Naive thymus-derived CD4-positive, alpha-beta T cell (primary cell): ENCODE measurements at regions not wholly inside any gene's neighbourhood (a gene's known extent, or its start where the extent isn't known, plus 50 kb on each side); places are given as distances from the start of the nearest gene placed in this dataset.

Experiments used
- ATAC-seq: fragments of 150-1000 bp; cut with Tn5 transposase; 2 replicates; pipeline ENCODE4 v1.10.0; 2021; ENCODE audit warnings: mild to moderate bottlenecking, moderate library complexity
- CTCF ChIA-PET: fragments of 350-600 bp; sonication (Branson Sonifier 250); formaldehyde crosslinking; loops from one replicate; lab custom pipeline; 2021; ENCODE audit warnings: antibody characterized with exemption; lab: Charles Lee
- POLR2A ChIA-PET: fragments of 350-600 bp; sonication (Branson Sonifier 250); formaldehyde crosslinking; loops from one replicate; lab custom pipeline; 2021; ENCODE audit warnings: antibody characterized with exemption, inconsistent platforms; lab: Charles Lee
- DNase-seq, 9 donors: peaks; one replicate each; pipeline versions ENCODE4 v3.0.0 to v3.0.0-alpha.2; 2020 to 2022; ENCODE audit warnings: mixed read lengths in 1 of 9
- H3K27ac ChIP-seq: one replicate; pipeline ENCODE4 v1.7.0; 2013; ENCODE audit warnings: mild to moderate bottlenecking, low read depth, low read length, moderate library complexity
- H3K27me3 ChIP-seq, 2 donors: one replicate each; pipeline ENCODE4 v1.7.0; 2013; ENCODE audit warnings: low read length in 2 of 2, mild to moderate bottlenecking in 2 of 2, moderate library complexity in 2 of 2; ENCODE audit not compliant: control insufficient read depth in 2 of 2, insufficient read depth in 2 of 2
- H3K36me3 ChIP-seq, 3 experiments: 1 replicate in 2 of 3; 2 replicates in 1 of 3; pipeline ENCODE4 v1.7.0; 2013; ENCODE audit warnings: low read length in 3 of 3, mild to moderate bottlenecking in 3 of 3, moderate library complexity in 1 of 3; ENCODE audit not compliant: insufficient read depth in 3 of 3, control insufficient read depth in 2 of 3
- H3K4me1 ChIP-seq, 2 donors: one replicate each; pipeline ENCODE4 v1.7.0; 2013; ENCODE audit warnings: low read length in 2 of 2, mild to moderate bottlenecking in 2 of 2, moderate library complexity in 1 of 2; ENCODE audit not compliant: control insufficient read depth in 2 of 2, insufficient read depth in 2 of 2
- H3K4me3 ChIP-seq: 2 replicates; pipeline ENCODE4 v1.7.0; 2013; ENCODE audit warnings: mild to moderate bottlenecking, low read length
- H3K9me3 ChIP-seq, 3 experiments: 1 replicate in 2 of 3; 2 replicates in 1 of 3; pipeline ENCODE4 v1.7.0; 2013; ENCODE audit warnings: low read length in 3 of 3; ENCODE audit not compliant: control insufficient read depth in 2 of 3
- H3K27ac Mint-ChIP-seq, 9 donors: one replicate each; pipeline ENCODE4 v1.8.0; 2020 to 2022; ENCODE audit warnings: mixed read lengths in 9 of 9, mild to moderate bottlenecking in 8 of 9, moderate library complexity in 5 of 9, inconsistent platforms in 2 of 9
- H3K27me3 Mint-ChIP-seq, 5 donors: one replicate each; pipeline ENCODE4 v1.8.0; 2021 to 2022; ENCODE audit warnings: mixed read lengths in 5 of 5, mild to moderate bottlenecking in 1 of 5
- H3K36me3 Mint-ChIP-seq, 5 donors: one replicate each; pipeline ENCODE4 v1.8.0; 2020 to 2022; ENCODE audit warnings: mixed read lengths in 5 of 5, mild to moderate bottlenecking in 3 of 5, inconsistent platforms in 1 of 5
- H3K4me1 Mint-ChIP-seq, 7 donors: one replicate each; pipeline ENCODE4 v1.8.0; 2020 to 2022; ENCODE audit warnings: mixed read lengths in 7 of 7, mild to moderate bottlenecking in 3 of 7, inconsistent platforms in 1 of 7
- H3K4me3 Mint-ChIP-seq, 10 donors: one replicate each; pipeline ENCODE4 v1.8.0; 2020 to 2022; ENCODE audit warnings: mild to moderate bottlenecking in 10 of 10, mixed read lengths in 10 of 10, moderate library complexity in 6 of 10, inconsistent platforms in 2 of 10
- H3K9me3 Mint-ChIP-seq, 11 donors: one replicate each; pipeline ENCODE4 v1.8.0; 2020 to 2022; ENCODE audit warnings: mixed read lengths in 11 of 11, mild to moderate bottlenecking in 4 of 11, inconsistent platforms in 1 of 11, moderate library complexity in 1 of 11
- intact Hi-C, 2 donors: fragments of 100-400 bp; cut with micrococcal nuclease; formaldehyde crosslinking; loops; one replicate each; pipeline ENCODE4 v1.15.1; 2023

DNA sequence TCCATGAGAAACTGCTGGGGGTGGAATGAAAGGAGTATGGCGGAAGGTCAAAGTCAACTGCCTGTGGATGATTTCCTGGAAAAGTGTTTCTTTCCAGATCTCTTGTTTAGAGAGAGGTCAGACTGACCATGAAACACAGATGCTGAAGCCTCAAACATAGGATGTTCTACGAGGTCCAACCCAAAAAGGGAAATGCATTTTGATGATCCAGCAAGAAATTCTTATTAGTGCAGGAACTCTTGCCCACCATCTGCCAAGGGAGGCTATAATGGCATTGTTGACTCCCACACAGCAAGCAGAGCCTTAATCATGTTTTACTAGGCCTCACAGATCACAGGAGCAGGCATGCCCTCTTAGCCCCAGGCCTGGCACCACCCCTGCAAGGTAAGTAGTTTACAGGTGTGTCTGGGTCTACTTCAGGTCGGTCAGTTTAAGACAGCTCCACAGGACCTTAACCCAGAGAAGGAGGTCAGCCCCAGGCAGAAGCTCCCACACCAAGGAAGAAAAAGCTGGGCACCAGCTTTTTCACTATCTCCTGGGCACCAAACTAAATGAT lies 67.6 kb upstream of the CNKSR3 start:
- Histone ChIP-seq H3K9me3 (no peaks in the 10 kb centered on the region), H3K27me3 (no peaks in the 10 kb centered on the region), H3K4me3 (no peak overlapping the region), H3K4me1 (no peaks in the 10 kb centered on the region), H3K27ac (no peak overlapping the region), H3K36me3 (no peaks in the 10 kb centered on the region)
- ChIA-PET CTCF (no interaction called here), POLR2A (no interaction called here)
- DNase-seq (no peak), ATAC-seq (no peak)
- intact Hi-C loops = no loop called here
- peaks cover 0 to 20% (median 7%) of the 10 kb centered on the region in 11 donors for H3K9me3 Mint-ChIP-seq
- no peak overlapping the region for H3K27ac Mint-ChIP-seq
- H3K27me3 Mint-ChIP-seq = peaks cover 0 to 4% (median 0%) of the 10 kb centered on the region in 5 donors
- H3K4me3 Mint-ChIP-seq = no peak overlapping the region
- H3K4me1 Mint-ChIP-seq = no peaks in the 10 kb centered on the region
- peaks cover 0 to 11% (median 3%) of the 10 kb centered on the region in 5 donors for H3K36me3 Mint-ChIP-seq

DNA sequence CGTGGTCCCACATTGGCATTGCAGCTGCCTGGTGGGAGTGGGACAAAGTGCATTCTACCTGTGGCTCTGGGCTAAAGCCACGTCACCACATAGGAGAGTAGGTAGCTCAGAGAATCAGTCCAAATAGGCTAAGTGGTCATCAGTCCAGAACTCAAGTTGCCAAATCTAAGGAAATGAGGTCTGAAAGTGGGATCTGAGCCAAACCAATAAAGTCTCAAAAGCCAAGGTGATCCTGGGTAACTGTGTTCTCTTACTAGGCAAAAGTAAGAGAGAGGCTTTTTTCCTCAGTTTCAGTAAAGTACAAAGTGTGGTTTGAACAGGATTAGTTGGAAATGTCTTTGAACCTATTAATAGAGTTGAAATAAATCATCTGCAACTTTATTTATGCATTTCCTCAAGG lies 68.6 kb upstream of the CNKSR3 start:
- Mint-ChIP-seq H3K4me3 (no peak overlapping the region), H3K4me1 (no peaks in the 10 kb centered on the region), H3K36me3 (peaks cover 0 to 11% (median 3%) of the 10 kb centered on the region in 5 donors), H3K27me3 (peaks cover 0 to 4% (median 0%) of the 10 kb centered on the region in 5 donors), H3K27ac (no peak overlapping the region), H3K9me3 (peaks cover 0 to 20% (median 7%) of the 10 kb centered on the region in 11 donors)
- ChIA-PET POLR2A (no interaction called here), CTCF (no interaction called here)
- H3K36me3 ChIP-seq = no peaks in the 10 kb centered on the region
- ATAC-seq (no peak), DNase-seq (no peak)
- H3K4me1 ChIP-seq = no peaks in the 10 kb centered on the region
- no peak overlapping the region for H3K27ac ChIP-seq
- intact Hi-C loops = no loop called here
- H3K27me3 ChIP-seq = no peaks in the 10 kb centered on the region
- no peaks in the 10 kb centered on the region for H3K9me3 ChIP-seq
- H3K4me3 ChIP-seq = no peak overlapping the region

DNA sequence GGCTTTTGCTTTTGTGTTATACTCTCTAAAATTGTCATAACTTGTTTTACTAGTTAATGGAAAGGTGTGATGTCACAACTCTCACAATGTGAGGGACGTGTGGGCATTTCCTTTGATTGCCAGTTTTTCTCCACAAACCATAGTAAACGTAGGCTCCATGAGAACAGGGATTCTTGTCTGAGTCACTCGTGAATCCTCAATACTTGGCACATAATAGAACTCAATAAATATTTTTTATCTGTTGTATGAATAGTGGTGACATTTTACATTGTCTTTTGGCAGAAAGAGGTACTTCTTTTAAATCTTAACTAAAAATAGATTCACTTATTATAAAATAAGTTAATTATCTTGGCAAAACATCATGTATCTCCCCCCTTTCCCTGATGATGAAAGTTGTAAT lies 69.0 kb upstream of the CNKSR3 start:
- Mint-ChIP-seq H3K9me3 (peaks cover 0 to 20% (median 7%) of the 10 kb centered on the region in 11 donors), H3K36me3 (peaks cover 0 to 11% (median 3%) of the 10 kb centered on the region in 5 donors), H3K4me3 (no peak overlapping the region), H3K27ac (no peak overlapping the region), H3K4me1 (no peaks in the 10 kb centered on the region), H3K27me3 (peaks cover 0 to 4% (median 0%) of the 10 kb centered on the region in 5 donors)
- Histone ChIP-seq H3K36me3 (no peaks in the 10 kb centered on the region), H3K9me3 (no peaks in the 10 kb centered on the region), H3K27ac (no peak overlapping the region), H3K4me1 (no peaks in the 10 kb centered on the region), H3K4me3 (no peak overlapping the region), H3K27me3 (no peaks in the 10 kb centered on the region)
- POLR2A ChIA-PET = no interaction called here
- intact Hi-C loops = no loop called here
- ATAC-seq (no peak), DNase-seq (no peak)
- CTCF ChIA-PET = no interaction called here

DNA sequence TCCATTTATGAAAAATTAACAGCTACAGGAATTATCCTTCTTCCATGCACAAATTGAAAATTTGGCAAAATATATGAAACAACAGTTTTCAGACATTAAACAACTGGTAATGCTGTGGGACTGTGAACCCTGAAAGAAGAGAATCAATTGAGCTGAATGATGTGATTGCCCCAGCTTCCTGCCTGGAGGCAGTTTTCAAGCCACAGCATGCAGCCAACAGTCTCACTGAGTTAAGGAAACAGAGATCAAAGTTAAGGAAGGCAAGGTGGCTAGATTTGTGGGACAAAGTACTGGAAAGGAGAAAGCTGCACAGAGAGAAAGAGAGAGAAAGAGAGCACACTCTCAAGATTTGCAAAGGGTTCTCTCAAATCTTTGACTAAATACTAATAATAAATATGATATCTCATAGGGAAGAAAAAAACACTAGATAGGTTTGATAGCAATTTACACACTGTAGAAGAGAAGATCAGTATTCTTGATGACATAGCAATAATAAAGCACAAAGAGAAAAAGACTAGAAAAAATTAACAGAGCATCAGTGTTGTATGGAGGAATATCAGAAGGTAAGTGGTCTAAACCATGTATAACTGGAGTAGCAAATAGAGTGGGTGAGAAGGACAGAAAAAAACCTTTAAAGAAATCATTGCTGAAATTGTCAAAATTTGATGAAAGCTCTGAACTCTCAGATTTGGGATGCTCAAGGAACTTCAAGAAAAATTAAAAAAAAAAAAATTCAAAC lies 70.1 kb upstream of the CNKSR3 start:
- DNase-seq (no peak), ATAC-seq (no peak)
- no peak overlapping the region for H3K27ac Mint-ChIP-seq
- H3K4me3 ChIP-seq = no peak overlapping the region
- peaks cover 0 to 11% (median 3%) of the 10 kb centered on the region in 5 donors for H3K36me3 Mint-ChIP-seq
- H3K27ac ChIP-seq = no peak overlapping the region
- ChIA-PET CTCF (interaction anchor here (0.7 kb wide), 1 partner anchor 344 kb away, joined by 4 read pairs; no protein-coding TSS in a partner anchor), POLR2A (no interaction called here)
- H3K4me1 Mint-ChIP-seq = no peaks in the 10 kb centered on the region
- no peaks in the 10 kb centered on the region for H3K36me3 ChIP-seq
- H3K27me3 Mint-ChIP-seq = peaks cover 0 to 4% (median 0%) of the 10 kb centered on the region in 5 donors
- intact Hi-C loops = no loop called here
- no peak overlapping the region for H3K4me3 Mint-ChIP-seq
- H3K4me1 ChIP-seq = no peaks in the 10 kb centered on the region
- peaks cover 0 to 20% (median 7%) of the 10 kb centered on the region in 11 donors for H3K9me3 Mint-ChIP-seq
- no peaks in the 10 kb centered on the region for H3K9me3 ChIP-seq
- no peaks in the 10 kb centered on the region for H3K27me3 ChIP-seq

DNA sequence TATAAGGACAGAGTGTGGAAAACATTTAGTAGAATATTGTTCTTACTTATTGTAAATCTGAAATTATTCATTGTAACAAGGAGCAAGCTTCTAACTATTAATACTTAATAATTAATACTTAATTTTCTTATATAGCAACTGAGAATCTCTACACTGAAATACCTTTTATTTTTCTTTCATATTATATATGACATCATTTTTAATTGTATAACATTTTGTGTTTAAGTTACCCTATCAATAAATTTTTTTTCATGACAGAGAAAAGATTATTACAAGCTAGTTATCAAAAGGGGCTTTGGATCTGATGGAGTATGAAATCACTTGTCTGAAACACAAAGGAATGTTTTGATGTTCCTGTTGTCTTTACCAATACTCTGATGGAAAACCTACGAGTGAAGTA lies 72.2 kb upstream of the CNKSR3 start:
- Histone ChIP-seq H3K4me1 (no peaks in the 10 kb centered on the region), H3K9me3 (no peaks in the 10 kb centered on the region), H3K36me3 (no peaks in the 10 kb centered on the region), H3K27ac (no peak overlapping the region), H3K27me3 (no peaks in the 10 kb centered on the region), H3K4me3 (no peak overlapping the region)
- CTCF ChIA-PET = no interaction called here
- Mint-ChIP-seq H3K4me1 (no peaks in the 10 kb centered on the region), H3K27me3 (peaks cover 0 to 4% (median 0%) of the 10 kb centered on the region in 5 donors), H3K36me3 (peaks cover 0 to 11% (median 0%) of the 10 kb centered on the region in 5 donors), H3K9me3 (peaks cover 0 to 20% (median 7%) of the 10 kb centered on the region in 11 donors), H3K27ac (no peak overlapping the region), H3K4me3 (no peak overlapping the region)
- DNase-seq = no peak
- POLR2A ChIA-PET = no interaction called here
- intact Hi-C loops = no loop called here
- no peak for ATAC-seq

DNA sequence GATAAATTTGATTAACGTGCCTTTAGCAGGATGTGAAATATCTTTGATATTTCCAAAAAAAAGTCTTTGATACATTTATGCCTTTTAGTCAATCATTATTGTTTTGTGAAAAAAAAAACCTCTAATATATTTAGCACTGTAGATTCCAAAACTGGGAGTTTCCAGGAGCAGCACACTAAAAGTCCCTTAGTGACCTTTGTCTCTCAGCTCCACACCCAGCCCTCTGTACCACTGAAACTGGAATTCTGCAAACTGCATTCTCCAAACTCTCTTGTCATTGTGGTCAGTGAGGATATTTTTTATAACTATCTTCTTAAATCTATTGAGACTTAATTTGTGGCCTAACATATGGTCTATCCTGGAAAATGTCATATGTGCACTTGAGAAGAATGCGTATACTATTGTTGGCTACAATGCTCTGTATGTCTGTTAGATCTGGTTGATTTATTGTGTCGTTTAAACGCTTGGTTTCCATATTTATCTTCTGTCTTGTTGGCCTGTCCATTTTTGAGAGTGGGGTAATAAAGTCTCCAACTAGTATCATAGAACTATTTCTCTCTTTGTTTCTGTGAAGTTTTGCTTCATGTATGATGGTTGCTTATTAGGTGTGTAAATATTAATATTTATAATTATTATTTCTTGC lies 73.2 kb upstream of the CNKSR3 start:
- Mint-ChIP-seq H3K4me3 (no peak overlapping the region), H3K27ac (no peak overlapping the region), H3K27me3 (peaks cover 0 to 5% (median 0%) of the 10 kb centered on the region in 5 donors), H3K9me3 (peaks cover 0 to 14% (median 7%) of the 10 kb centered on the region in 11 donors), H3K36me3 (peaks cover 0 to 11% (median 0%) of the 10 kb centered on the region in 5 donors), H3K4me1 (no peaks in the 10 kb centered on the region)
- no peak for DNase-seq
- ATAC-seq = no peak
- CTCF ChIA-PET = no interaction called here
- H3K36me3 ChIP-seq = no peaks in the 10 kb centered on the region
- H3K4me1 ChIP-seq = no peaks in the 10 kb centered on the region
- no peaks in the 10 kb centered on the region for H3K27me3 ChIP-seq
- intact Hi-C loops = no loop called here
- no peaks in the 10 kb centered on the region for H3K9me3 ChIP-seq
- no peak overlapping the region for H3K27ac ChIP-seq
- H3K4me3 ChIP-seq = no peak overlapping the region
- POLR2A ChIA-PET = no interaction called here
